COLO829 (cell line): ENCODE measurements at regions not wholly inside any gene's neighbourhood (a gene's known extent, or its start where the extent isn't known, plus 50 kb on each side); places are given as distances from the start of the nearest gene placed in this dataset.
"Not testable (repeated sequence)": the region's sequence is repeated elsewhere in the genome, so short reads cannot be mapped to it uniquely, and the experiment has no call there.

ENCODE experiments used
- DNase-seq: peaks from one replicate; pipeline ENCODE4 v3.0.0; 2012; ENCODE audit warnings: low spot score

GRCh38 chr6:27161115-27161514 is 86.4 kb upstream of the PRSS16 start:
- no peak for DNase-seq

GRCh38 chr6:27161603-27161945 is 85.9 kb upstream of the PRSS16 start:
- DNase-seq: no peak

DNA sequence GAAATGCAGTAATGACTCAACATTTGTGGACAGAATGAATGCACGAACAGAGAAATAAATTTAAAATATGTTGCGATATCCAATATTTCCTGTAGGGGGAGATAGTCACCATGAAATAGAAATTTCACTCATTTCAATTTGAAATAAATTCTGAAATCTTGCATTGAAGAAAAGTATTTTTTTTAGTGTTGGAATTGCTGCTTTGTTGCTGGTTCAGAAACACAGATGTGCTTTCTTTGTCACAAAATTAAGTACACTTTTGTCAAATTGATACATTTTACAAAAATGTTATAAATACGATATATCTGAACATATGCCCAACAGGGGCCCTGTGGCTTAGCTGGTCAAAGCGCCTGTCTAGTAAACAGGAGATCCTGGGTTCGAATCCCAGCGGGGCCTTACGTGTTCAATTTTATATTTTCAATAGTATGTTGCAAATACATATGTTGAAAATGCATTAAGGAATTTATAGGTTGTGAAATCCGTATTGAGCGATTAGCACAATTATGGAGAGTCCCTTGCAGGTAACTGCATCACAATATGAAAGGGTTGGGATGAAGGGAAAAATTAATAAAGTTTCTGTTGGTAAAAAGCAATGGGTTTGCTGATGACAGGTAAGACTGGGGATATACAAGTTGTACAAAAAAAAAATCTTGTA is 85.4 kb upstream of the PRSS16 start:
- peak; percentile 79 for DNase-seq

DNA sequence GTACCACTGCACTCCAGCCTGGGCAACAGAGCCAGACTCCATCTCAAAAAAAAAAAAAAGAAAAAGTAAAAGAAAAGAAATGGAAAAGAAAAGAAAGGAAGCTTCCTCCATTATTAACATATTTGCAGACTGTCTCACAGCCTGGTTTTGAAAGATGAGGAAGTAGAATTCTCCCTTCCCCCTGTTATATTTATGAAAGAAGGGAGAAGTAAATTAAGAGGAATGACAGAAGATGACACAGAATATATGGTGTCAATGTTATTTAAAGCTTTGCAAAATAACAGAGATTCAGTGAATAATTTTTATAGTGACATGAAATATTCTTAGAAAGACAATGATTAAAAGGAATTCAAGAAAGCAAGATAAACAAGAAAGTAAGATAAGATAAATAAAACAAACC is 83.7 kb upstream of the PRSS16 start:
- no peak for DNase-seq

DNA sequence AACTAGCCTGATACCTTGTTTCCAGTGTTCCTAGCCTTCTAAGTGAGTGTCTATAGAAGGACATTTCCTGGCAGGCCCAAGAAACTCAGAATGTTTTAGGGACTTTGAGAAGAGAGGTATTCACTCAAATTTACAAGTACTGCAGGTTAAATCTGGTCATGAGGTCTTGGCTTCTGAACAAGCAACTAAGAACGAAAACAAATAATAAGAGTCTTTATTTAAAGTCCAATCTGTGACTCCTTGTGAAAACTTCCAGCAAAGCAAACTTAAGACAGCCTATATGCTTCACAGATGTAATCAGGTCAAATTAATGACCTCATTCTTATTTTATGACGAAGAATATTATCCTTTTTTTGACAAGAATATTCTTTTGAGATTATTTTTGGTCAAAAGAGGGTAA is 79.4 kb upstream of the PRSS16 start:
- no peak for DNase-seq

DNA sequence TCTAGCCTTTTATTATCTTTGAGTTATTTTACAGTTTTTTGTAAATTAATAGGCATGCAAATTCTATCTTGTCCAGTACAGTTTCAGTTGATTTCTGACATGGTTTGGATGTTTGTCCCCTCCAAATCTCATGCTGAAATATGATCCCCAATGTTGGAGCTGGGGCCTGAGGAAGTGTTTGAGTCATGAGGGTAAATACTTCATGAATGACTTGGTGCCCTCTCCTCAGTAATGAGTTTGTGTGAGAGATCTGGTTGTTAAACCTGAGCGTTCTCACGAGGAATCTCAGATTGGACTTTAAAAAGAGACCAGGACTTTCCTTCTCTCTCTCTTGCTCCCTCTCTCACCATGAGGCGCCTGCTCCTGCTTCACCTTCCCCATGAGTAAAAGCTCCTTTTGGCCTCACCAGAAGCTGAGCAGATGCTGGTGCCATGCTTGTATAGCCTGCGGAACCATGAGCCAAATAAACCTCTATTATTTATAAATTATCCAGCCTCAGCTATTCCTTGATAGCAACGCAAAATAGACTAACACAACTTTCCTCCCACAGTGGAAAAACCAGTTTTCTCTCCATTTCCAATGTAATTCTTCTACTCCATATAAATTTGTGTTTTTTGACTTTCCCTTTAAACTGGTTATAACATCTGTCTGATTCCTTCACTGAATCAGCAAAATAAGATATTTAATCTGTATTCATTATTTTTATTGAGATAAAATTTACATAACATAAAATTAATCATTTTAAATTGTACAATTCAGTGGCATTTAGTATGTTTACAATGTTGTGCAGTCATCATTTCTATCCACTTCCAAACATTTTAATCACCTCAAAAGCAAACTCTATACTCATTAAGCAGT is 78.7 kb upstream of the PRSS16 start:
- DNase-seq: no peak

DNA sequence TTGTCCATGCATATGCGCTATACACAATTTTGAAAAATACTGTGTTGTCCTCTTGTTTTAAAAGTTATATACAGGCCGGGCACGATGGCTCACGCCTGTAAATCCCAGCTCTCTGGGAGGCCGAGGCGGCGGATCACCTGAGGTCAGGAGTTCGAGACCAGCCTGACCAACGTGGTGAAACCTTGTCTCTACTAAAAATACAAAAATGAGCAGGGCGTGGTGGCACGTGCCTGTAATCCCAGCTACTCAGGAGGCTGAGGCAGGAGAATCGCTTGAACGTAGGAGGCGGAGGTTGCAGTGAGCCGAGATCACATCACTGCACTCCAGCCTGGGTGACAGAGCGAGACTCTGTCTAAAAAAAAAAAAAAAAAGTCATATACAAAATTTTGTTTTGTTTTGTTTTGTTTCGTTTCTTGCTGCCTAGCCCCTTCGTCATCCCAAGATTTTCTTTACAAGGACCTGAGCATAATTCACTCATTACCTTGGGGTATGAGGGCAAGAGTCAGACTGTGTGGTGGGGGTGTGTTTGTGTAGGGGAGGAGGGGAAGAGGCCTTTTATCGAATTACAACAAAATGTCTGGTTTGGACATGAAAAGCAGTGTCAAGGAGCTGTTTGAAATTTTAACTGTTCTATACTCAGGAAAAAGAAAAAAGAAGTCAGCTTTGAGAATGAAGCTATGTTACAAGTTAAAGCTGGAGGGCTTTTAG is 74.8 kb upstream of the PRSS16 start:
- DNase-seq: not testable (repeated sequence)

DNA sequence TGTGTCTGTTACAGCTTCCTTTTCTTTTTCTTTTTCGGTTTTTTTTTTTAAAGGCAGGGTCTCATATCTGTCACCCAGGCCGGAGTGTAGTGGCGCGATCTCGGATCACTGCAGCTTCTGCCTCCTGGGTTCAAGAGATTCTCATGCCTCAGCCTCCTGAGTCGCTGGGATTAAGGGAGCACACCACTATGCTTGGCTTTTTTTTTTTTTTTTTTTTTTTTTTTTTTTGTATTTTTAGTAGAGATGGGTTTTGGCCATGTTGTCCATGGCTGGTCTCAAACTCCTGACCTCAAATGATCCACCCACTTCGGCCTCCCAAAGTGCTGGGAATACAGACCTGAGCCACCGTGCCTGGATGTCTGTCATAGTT is 74.3 kb upstream of the PRSS16 start:
- DNase-seq: not testable (repeated sequence)

GRCh38 chr6:27174958-27175357 is 72.5 kb upstream of the PRSS16 start:
- no peak for DNase-seq

- no peak for DNase-seq
Measured at GRCh38 chr6:27176096-27176495, 71.4 kb upstream of the PRSS16 start.

- peak; percentile 63 for DNase-seq
Measured at GRCh38 chr6:27176523-27177484, 70.7 kb upstream of the PRSS16 start.

DNA sequence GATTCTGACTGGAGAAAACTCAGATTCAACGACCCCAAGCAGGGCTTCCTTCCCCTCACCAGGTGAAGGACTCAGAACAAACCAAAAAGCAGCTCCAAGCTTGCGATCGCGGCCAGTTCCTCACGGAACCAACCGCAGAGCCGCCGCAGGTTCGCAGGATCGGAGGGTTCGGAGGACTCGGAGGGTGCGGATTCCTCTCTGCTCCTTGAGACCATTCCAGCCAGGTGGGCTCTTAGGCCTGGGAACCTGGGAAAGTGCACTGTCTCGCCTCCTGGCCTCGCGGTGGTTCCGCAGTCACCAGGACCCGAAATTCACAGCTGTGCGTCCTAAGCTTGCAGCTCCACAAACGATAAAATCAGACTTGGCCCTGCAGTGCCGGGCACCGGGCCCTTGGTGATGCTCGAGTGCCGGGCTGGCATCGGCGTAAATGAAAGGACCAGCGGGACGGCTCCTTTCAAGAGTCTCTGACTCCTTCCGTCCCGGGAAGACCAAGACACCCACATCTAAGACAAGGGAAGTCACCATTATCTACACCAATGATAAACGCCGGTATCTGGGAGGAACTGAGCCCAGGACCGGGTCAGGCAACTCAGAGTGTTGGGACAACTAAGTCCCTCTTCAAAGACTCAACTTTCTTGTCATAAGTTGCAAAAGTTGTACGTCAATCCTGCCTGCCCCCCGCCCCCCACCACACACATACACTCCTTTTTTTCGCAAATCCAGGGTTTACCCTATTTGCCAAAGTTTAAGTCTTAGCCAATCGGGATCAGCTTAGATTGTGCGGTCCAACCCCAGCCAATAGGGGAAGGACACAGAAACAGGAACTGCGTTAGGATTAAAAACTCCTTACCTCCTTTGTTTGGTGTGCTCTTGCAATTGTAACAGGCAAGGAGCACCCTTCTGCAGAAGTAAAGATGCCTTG is 69.8 kb upstream of the PRSS16 start:
- peak; percentile 94 for DNase-seq

DNA sequence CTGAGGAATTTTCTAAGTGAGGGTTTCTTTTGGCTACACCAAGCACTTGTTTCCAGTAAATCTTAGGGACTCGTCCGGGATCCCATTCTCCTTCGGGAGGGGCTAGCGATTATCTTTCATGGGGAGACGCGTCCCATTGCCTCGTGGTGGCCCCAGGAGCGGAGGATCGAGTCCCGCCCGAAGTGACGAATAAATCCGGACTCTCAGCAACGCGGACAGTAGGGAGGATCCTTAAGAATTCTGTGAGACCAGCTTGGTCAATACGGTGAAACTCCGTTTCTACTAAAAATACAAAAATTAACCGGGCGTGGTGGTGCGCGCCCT is 69.1 kb upstream of the PRSS16 start:
- peak; percentile 39 for DNase-seq

DNA sequence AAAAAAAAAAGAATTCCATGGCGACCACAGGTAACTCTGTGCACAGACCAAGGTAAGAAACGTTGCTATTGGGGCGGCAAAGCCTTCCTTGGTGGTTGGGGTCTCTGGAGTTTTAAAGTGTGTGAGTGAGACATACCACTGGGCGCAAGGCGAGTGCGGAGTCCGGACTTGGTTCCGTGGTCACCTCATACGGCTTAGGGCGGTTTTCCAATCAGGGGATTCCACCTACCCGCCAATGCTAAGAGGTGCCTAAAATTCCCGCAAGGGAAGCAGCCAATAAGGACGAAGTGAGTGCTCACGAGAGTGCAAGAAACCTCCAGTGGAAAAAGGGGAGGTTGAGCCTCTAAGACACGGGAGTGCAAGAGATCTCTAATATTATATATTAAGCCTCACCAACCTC is 68.6 kb upstream of the PRSS16 start:
- no peak for DNase-seq

DNA sequence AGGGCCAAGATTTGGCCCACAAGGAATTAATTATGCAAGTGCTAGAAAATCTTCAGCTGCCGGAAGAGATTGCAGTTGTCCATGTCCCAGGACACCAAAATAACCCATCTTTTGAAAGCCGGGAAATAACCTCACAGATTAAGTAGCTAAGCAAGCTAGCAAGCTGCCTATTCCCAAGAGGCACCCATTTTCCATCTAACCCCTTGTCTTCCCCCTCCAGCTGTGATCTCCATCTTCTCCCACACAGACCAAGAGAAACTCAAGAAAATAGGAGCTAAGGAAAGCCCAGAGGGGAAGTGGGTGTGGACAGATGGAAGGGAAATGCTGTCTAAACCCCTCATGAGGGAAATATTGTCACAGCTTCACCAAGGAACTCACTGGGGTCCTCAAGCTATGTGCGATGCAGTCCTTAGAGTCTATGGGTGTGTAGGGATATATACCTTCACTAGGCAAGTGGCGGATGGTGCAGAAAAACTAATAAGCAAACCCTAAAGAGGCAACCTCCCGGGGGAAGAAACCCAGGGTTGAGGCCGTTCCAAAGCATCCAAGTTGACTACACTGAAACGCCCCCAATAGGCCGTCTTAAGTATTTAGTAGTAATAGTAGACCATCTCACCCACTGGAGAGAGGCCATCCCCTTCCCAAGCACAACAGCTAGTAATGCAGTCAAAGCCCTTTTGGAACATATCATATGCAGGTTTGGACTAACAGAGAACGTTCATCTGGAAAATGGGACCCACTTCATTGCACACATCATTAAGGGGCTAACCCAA is 64.3 kb upstream of the PRSS16 start:
- DNase-seq: no peak

GRCh38 chr6:27187231-27188060 is 60.1 kb upstream of the PRSS16 start:
- DNase-seq: no peak

GRCh38 chr6:27188061-27188884 is 59.2 kb upstream of the PRSS16 start:
- DNase-seq: peak; percentile 70

GRCh38 chr6:27188885-27189418 is 58.5 kb upstream of the PRSS16 start:
- DNase-seq: peak; percentile 81
